GM21529 (cell line): ENCODE measurements at regions not wholly inside any gene's neighbourhood (a gene's known extent, or its start where the extent isn't known, plus 50 kb on each side); places are given as distances from the start of the nearest gene placed in this dataset.
"Not testable (repeated sequence)": the region's sequence is repeated elsewhere in the genome, so short reads cannot be mapped to it uniquely, and the experiment has no call there.

Source experiments
- ATAC-seq: cut with Tn5 transposase; IDR thresholded peaks from one replicate; pipeline ENCODE4 v1.9.1; 2021; ENCODE audit not compliant: unreplicated experiment

- ATAC-seq: no peak
Observed at GRCh38 chr21:16113052-16113715, 383.4 kb downstream of the USP25 start.

DNA sequence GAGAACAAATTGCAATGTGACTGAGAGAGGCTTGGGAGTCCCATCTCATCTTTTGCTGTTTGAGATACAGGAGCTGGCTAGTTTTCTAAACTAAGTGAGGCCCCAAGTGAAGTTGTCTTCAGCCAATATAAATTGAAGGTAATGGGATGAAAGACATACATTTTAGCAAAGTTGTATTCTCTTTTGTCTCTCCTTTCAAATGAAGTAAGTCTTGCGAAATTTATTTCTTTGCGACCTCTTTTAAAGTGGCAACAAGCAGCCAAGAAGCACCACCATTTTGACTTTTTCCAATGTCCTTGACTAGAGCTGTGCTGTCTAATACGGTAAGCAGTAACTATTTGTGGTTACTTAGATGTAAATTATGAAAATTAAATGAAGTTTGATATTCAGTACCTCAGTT lies 385.7 kb downstream of the USP25 start:
- ATAC-seq: no peak

- no peak for ATAC-seq
Observed at GRCh38 chr21:16116069-16116468, 386.3 kb downstream of the USP25 start.

DNA sequence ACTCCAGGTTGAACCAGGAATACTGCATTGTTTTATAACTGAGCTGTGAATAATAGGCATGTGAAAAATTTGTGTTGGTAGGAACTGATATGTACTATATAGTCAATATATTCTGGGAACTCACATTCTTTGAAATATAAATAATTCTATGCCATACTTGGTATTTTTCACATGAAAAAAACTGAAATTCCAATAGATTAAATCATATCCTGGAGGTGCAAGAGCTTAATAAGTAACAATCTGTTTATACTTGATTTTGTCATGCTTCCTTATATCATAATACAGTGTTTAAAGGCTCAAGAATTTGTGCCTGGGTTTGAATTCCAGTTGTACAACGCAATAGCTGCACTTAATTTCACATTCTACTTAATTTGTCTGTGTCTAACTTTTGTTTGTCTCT lies 387.0 kb downstream of the USP25 start:
- no peak for ATAC-seq

- ATAC-seq: no peak
Observed at GRCh38 chr21:16117331-16117730, 387.5 kb downstream of the USP25 start.

DNA sequence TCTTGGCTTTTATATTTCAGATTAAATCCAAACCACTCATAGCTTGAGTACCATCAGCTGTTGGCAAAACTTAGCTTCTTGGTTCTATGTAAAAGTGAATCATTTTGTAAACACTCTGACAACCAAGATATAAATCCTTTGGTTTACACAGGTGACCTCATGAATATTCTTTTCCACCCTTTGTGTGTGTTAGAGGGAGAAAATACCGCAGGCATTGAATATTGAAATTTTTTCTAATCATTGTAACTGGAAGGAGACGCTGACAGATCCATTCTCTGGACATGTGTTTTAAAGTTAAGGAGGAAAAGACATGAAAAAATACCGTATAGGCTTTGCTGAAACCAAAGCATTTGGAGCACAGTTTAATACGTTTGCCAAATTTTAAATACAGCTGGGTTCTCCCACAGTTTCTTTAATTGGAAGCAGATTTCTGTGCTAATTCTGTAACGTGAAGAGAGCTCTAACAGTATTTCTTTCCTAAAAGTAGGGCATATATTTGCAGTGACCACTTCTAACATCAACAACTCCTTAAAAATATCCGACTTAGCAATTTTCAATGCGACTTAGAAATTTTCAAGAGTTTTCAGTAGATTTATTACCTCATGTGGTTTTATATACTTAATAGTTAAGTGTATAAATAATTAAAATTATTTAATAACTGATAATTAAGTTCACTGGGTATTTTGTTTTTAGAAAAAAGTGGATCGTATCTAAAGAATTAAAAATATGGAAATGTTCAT lies 388.2 kb downstream of the USP25 start:
- no peak for ATAC-seq

DNA sequence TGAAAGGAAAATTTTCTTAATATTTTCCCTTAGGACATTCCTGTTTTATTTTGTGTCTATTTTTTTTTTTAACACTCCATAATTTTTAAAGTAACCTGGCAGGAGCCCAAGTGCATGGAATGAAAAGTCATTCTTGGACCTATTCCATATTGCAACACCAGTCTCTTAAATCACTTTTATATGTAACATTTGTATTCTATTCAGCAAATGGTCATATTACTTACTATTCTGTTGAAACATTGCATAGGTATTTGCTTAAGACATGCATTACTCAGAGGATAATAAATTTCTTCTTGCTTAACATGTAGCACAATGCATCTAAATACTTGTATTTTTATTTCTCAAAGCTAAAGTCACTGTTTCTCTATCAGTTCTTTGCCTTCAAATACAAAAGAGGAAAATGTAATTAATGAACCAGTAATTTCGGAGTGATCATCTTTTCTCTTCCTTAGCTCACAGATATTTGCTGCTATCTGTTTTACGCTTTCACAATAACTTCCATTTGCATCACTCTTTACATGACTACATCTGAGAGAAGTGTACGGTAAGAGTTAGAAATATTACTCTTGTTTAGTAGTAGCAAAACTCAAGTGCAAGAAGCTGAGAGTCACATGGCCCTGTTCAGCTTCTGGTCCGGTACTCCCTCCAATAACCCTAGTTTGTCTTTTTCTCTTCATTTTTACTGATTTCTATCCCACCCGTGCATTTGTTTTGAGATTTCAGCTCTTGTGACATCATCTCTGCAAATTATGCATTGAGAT lies 394.8 kb downstream of the USP25 start:
- no peak for ATAC-seq

GRCh38 chr21:16125274-16125673 lies 395.5 kb downstream of the USP25 start:
- no peak for ATAC-seq

DNA sequence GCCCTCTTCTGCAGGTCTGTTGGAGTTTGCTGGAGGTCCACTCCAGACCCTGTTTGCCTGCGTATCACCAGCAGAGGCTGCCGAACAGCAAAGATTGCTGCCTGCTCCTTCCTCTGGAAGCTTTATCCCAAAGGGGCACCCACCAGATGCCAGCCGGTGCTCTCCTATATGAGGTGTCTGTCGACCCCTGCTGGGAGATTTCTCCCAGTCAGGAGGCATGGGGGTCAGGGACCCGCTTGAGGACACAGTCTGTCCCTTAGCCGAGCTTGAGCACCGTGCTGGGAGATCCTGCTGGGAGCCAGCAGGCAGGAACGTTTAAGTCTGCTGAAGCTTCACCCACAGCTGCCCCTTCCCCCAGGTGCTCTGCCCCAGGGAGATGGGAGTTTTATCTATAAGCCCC lies 402.7 kb downstream of the USP25 start:
- not testable (repeated sequence) for ATAC-seq

- no peak for ATAC-seq
Observed at GRCh38 chr21:16133248-16133647, 403.5 kb downstream of the USP25 start.

- no peak for ATAC-seq
Observed at GRCh38 chr21:16134134-16134533, 404.4 kb downstream of the USP25 start.

- no peak for ATAC-seq
Observed at GRCh38 chr21:16137106-16137505, 407.3 kb downstream of the USP25 start.

DNA sequence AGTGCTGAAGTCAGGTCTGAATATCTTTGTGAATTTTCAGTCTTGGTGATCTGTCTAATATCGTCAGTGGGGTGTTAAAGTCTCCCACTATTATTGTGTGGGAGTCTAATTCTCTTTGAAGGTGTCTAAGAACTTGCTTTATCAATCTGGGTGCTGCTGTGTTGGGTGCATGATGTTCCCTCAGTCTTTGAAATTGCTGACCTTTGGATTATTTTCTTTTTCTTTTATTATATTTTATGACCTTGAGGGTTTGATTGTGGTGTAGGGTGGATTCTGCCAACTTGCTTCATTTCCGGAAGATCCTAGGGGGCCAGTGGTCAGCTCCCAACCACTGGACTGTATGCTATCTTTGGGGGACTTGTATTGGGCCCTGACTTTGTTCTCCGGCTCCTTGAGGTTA lies 415.3 kb downstream of the USP25 start:
- ATAC-seq: no peak

DNA sequence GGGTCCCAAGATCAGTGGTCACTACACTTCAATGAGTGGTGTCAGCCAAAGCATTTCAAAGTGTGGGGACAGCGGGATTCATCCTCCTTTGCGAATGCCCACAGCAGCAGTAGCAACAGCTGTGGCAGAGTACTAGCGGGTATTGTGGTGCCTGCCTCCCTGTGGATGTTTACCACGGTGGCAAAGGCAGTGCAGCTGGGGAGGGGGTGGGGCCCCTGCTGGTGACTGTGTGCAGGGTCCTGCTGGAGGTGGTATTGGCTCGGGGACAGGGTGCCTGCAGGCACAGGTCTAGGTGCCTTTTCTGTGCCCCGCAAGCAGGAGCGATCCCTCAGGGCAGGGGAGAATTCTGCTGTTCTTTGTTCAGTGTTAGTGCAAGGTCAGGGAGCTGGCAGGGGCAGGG lies 415.7 kb downstream of the USP25 start:
- ATAC-seq: no peak

GRCh38 chr21:16154321-16154720 lies 424.5 kb downstream of the USP25 start:
- ATAC-seq: no peak

GRCh38 chr21:16154951-16155635 lies 425.3 kb downstream of the USP25 start:
- no peak for ATAC-seq

DNA sequence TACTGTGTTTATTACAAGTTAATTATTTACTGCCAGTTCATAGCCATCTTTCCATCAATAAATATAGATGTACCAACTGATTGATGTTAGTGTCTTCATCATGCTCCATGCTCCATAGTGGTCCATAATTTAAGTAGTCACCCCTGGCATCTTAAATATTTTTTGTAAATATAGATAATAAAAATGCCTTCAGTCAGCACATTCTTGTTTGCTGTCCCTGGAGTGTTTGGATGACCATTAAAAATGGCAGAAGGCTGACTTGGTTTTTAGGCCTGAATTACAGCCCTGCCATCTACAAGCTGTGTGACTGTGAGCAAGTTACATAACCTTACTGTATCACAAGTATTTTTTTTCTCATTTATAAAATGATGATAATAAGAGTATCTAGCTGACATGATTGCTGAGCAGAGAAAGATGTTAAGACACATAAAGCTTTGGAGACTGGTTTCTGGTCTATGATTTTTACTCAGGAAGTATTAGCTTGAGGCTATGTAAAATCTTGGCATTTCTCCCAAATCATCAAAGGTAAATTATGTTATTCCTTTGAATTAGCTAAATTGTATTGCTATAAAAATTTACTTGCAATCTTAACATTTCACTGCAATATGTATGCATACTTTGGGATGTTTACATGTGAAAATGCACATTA lies 427.2 kb downstream of the USP25 start:
- ATAC-seq: no peak

- ATAC-seq: no peak
Observed at GRCh38 chr21:16159213-16159970, 429.6 kb downstream of the USP25 start.

- ATAC-seq: no peak
Observed at GRCh38 chr21:16159971-16160350, 430.2 kb downstream of the USP25 start.

DNA sequence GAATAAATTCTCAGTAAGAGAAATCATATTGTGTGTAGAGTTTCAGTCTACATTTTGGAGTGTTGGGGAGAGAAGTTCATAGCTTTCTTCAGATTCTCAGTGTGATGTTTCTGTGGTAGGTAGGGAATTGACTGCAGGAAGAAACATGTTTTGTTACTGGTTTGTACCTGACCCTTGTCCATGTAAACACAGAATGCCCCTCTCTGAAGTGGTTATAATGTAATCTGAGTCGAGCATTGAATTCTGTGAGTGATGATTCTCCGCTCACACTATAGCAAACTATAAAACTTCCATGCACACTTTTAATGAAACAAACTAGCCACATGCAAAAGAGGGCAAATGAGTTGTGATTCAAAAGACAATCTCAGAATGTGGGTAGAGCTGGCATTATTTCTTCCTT lies 433.2 kb downstream of the USP25 start:
- no peak for ATAC-seq
